Eye (tissue), 1 donor: ENCODE measurements at regions not wholly inside any gene's neighbourhood (a gene's known extent, or its start where the extent isn't known, plus 50 kb on each side); places are given as distances from the start of the nearest gene placed in this dataset.
A peak's percentile ranks its signal among the peaks of the same experiment; 100 is the strongest.
"Not testable (repeated sequence)": the region's sequence is repeated elsewhere in the genome, so short reads cannot be mapped to it uniquely, and the experiment has no call there.

Experiments used
- DNase-seq: peaks from one replicate; pipeline ENCODE4 v3.0.0-alpha.2; 2015

- DNase-seq = peak; percentile 6
These were observed 268.2 kb upstream of the POT1 start for GRCh38 chr7:125197731-125198393.

GRCh38 chr7:125195156-125195555, 265.5 kb upstream of the POT1 start:
- DNase-seq = peak; percentile 2

- DNase-seq = no peak
These were observed 263.6 kb upstream of the POT1 start for GRCh38 chr7:125193263-125193662.

- no peak for DNase-seq
These were observed 255.2 kb upstream of the POT1 start for GRCh38 chr7:125184801-125185200.

GRCh38 chr7:125181569-125182267, 252.1 kb upstream of the POT1 start:
- DNase-seq = not testable (repeated sequence)

- no peak for DNase-seq
These were observed 243.9 kb upstream of the POT1 start for GRCh38 chr7:125173571-125173970.

- no peak for DNase-seq
These were observed 239.5 kb upstream of the POT1 start for GRCh38 chr7:125169088-125169487.

- DNase-seq = no peak
These were observed 225.3 kb upstream of the POT1 start for GRCh38 chr7:125154930-125155329.

GRCh38 chr7:125149151-125149550, 219.5 kb upstream of the POT1 start:
- peak; percentile 4 for DNase-seq

- peak; percentile 46 for DNase-seq
These were observed 217.4 kb upstream of the POT1 start for GRCh38 chr7:125147047-125147446.

- no peak for DNase-seq
These were observed 207.3 kb upstream of the POT1 start for GRCh38 chr7:125136755-125137532.

GRCh38 chr7:125136341-125136740, 206.7 kb upstream of the POT1 start:
- no peak for DNase-seq

- DNase-seq = no peak
These were observed 200.5 kb upstream of the POT1 start for GRCh38 chr7:125130173-125130572.

GRCh38 chr7:125127304-125127703, 197.7 kb upstream of the POT1 start:
- DNase-seq = peak; percentile 4

GRCh38 chr7:125126376-125126775, 196.8 kb upstream of the POT1 start:
- DNase-seq = peak; percentile 9

- no peak for DNase-seq
These were observed 195.7 kb upstream of the POT1 start for GRCh38 chr7:125125315-125125714.

- DNase-seq = no peak
These were observed 192.5 kb upstream of the POT1 start for GRCh38 chr7:125122173-125122572.

- peak; percentile 3 for DNase-seq
These were observed 190.0 kb upstream of the POT1 start for GRCh38 chr7:125119559-125120115.

- DNase-seq = no peak
These were observed 188.8 kb upstream of the POT1 start for GRCh38 chr7:125118444-125118843.

- no peak for DNase-seq
These were observed 183.2 kb upstream of the POT1 start for GRCh38 chr7:125112850-125113249.

GRCh38 chr7:125099519-125099918, 169.9 kb upstream of the POT1 start:
- DNase-seq = no peak

- no peak for DNase-seq
These were observed 168.8 kb upstream of the POT1 start for GRCh38 chr7:125098377-125098970.

GRCh38 chr7:125090596-125090995, 161.0 kb upstream of the POT1 start:
- DNase-seq = no peak
